NB4 (cell line): ENCODE measurements at regions not wholly inside any gene's neighbourhood (a gene's known extent, or its start where the extent isn't known, plus 50 kb on each side); places are given as distances from the start of the nearest gene placed in this dataset.
"Not testable (repeated sequence)": the region's sequence is repeated elsewhere in the genome, so short reads cannot be mapped to it uniquely, and the experiment has no call there.

ENCODE experiments used
- DNase-seq: peaks from one replicate; pipeline ENCODE4 v3.0.0; 2010; ENCODE audit warnings: low read depth
- H3K4me3 ChIP-seq: one replicate; pipeline ENCODE4 v1.5.1; 2011; ENCODE audit warnings: mild to moderate bottlenecking, low read depth, low read length, moderate library complexity
- MYC ChIP-seq: IDR thresholded peaks from 2 replicates; pipeline ENCODE4 v1.6.1; 2011; ENCODE audit warnings: low read depth, low read length
- POLR2A ChIP-seq: IDR thresholded peaks from 2 replicates; pipeline ENCODE4 v1.6.1; 2011; ENCODE audit warnings: mild to moderate bottlenecking; ENCODE audit not compliant: insufficient read length; ENCODE audit errors: extremely low read depth
- TF ChIP-seq, protein P1 (sequence below): IDR thresholded peaks from 2 replicates; pipeline ENCODE4 v1.6.1; 2011; ENCODE audit warnings: low read depth, low read length
- TF ChIP-seq, protein P2 (sequence below): IDR thresholded peaks from one replicate; pipeline ENCODE4 v1.5.1; 2012; ENCODE audit warnings: low read depth, low read length

DNA sequence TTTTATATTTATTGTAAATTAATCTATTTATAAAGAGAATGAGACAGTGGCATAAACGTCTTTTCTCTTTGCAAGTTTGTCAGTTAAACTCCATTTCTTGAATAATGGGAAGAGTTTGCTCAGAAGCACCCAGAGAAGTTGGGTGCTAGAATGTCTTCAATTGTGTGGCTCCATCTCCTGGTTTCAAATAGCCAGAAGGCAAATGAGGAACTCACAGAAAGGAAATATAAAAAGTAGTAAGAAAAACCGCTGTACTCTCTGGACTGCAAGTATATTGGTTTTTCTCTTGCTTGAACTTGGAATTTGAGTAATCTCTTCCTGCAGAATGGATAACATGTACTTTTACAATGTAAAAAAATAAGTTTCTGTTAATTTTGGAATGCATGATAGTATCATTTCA is 217.5 kb downstream of the DPY19L2 start:
- TF ChIP-seq MYC (no peak), POLR2A (no peak)
- TF ChIP-seq, protein P1, sequence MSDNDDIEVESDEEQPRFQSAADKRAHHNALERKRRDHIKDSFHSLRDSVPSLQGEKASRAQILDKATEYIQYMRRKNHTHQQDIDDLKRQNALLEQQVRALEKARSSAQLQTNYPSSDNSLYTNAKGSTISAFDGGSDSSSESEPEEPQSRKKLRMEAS: no peak
- TF ChIP-seq, protein P2, sequence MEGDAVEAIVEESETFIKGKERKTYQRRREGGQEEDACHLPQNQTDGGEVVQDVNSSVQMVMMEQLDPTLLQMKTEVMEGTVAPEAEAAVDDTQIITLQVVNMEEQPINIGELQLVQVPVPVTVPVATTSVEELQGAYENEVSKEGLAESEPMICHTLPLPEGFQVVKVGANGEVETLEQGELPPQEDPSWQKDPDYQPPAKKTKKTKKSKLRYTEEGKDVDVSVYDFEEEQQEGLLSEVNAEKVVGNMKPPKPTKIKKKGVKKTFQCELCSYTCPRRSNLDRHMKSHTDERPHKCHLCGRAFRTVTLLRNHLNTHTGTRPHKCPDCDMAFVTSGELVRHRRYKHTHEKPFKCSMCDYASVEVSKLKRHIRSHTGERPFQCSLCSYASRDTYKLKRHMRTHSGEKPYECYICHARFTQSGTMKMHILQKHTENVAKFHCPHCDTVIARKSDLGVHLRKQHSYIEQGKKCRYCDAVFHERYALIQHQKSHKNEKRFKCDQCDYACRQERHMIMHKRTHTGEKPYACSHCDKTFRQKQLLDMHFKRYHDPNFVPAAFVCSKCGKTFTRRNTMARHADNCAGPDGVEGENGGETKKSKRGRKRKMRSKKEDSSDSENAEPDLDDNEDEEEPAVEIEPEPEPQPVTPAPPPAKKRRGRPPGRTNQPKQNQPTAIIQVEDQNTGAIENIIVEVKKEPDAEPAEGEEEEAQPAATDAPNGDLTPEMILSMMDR: no peak
- peak; percentile 56 for DNase-seq
- H3K4me3 ChIP-seq: no peak overlapping the region

DNA sequence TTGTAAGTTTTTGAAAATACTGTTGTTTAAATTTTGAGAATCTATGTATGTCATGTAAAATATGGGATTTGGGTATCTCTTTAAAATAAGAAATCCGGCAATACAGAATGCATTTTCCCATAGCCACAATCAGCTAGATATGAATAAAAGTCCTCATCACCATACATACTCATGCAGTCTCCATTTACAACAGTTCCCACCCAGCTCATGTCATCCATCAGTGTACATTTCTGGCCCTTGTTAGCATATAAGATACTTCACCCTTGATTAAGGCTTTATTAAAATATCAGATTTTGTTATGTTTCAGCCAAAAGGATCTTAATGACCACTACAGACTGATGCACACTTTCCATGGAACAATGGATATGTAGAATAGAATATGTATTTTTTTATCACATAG is 218.0 kb downstream of the DPY19L2 start:
- H3K4me3 ChIP-seq: no peak overlapping the region
- TF ChIP-seq, protein P2: no peak
- TF ChIP-seq MYC: no peak
- DNase-seq: no peak

DNA sequence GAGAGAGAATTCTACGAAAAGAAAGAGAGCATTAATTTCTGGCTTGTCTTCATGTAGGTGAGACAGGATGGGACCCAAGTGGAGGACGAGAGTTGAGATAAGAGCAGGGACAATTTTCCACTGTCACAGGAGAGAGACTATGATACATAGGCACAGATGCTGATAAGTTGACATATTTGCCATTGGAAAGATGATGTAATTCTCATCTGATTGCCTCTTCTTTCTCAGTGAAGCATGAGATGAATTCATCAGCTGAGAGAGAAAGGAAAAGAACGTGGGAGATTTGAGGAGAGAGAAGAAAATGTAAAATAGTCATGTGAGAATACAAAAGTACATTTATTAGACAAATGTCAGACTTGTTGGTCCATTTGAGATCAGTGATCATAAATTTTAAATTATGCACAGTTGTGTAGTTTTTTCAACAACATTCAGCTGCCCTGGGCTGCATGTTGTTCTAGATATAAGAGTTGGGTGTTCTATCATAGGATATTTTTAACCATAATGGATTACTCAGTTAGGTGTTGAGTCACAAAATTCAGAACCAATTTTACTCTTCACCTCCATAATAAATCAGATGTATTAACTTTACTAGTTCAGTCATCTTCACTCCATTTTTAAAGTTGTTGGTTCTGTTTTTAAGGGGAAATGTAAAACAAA is 222.9 kb downstream of the DPY19L2 start:
- no peak for TF ChIP-seq POLR2A
- TF ChIP-seq MYC: no peak
- TF ChIP-seq, protein P1: no peak
- TF ChIP-seq, protein P2: no peak
- no peak for DNase-seq
- H3K4me3 ChIP-seq: no peak overlapping the region

DNA sequence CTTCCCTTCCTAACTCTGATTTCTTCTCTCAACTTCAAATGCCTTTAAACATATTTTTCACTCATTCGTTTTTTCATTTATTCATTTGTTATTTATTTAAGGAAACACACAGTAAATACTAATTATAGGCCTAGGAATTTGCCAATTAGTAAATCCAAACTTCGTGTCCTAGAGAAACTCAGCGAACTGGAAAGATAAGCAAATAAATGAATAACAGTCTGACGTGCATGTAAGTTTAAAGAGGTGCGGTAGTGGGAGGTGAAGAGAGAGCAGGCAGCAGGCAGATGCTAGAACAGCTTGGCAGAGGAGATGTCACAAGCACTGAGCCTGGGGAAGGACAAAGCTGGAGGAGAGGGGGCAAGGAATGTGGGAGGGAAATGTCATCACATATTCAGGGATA is 228.2 kb downstream of the DPY19L2 start:
- TF ChIP-seq MYC (no peak), POLR2A (no peak)
- TF ChIP-seq, protein P1: no peak
- TF ChIP-seq, protein P2: no peak
- no peak overlapping the region for H3K4me3 ChIP-seq
- no peak for DNase-seq

DNA sequence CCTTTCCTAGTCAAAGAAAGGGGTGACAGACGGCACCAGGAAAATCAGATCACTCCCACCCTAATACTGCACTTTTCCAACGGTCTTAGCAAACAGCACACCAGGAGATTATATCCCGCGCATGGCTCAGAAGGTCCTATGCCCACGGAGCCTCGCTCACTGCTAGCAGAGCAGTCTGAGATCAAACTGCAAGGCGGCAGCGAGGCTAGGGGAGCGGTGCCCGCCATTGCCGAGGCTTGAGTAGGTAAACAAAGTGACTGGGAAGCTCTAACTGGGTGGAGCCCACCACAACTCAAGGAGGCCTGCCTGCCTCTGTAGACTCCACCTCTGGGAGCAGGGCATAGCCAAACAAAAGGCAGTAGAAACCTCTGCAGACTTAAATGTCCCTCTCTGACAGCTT is 233.9 kb downstream of the DPY19L2 start:
- H3K4me3 ChIP-seq, DNase-seq: not testable (repeated sequence)

DNA sequence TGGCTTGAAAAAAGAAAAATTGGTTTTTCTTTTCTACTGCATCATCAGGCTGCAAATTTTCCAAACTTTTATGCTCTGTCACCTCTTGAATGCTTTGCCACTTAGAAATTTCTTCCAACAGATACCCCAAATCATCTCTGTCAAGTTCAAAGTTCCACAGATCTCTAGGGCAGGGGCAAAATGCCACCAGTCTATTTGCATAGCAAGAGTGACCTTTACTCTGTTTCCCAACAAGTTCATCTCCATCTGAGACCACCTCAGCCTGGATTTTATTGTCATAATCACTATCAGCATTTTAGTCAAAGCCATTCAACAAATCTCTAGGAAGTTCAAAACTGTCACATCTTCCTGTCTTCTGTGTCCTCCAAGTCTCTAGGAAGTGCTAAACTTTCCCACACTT is 240.3 kb downstream of the DPY19L2 start:
- not testable (repeated sequence) for DNase-seq, H3K4me3 ChIP-seq

DNA sequence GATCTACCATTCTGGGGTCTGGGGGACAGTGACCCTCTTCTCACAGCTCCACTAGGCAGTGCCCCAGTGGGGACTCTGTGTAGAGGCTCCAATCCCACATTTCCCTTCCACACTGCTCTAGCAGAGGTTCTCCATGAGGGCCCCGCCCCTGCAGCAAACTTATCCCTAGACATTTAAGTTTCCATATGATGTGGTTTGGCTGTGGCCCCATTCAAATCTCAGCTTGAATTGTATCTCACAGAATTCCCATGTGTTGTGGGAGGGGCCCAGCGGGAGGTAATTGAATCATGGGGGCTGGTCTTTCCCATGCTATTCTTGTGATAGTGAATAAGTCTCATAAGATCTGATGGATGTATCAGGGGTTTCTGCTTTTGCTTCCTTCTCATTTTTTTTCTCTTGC is 241.3 kb downstream of the DPY19L2 start:
- H3K4me3 ChIP-seq, DNase-seq: not testable (repeated sequence)

DNA sequence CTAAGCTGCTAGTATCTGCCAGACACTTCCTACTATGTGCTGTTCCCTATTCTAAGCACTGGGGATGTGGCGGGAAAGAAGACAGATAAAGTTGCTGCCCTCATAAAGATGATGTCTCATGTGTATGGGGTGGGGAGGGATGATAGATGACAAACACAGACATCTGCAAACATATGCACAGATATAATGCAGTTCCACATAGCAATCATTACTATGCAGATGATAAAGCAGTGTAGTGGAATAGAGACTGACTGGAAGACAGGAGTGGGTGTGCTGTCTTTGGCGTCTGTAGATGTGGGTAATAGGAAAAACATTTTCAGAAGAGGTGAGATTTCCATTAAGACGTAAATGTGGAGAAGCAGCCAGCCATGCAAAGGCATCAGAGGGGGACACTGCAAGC is 243.6 kb downstream of the DPY19L2 start:
- DNase-seq: no peak
- H3K4me3 ChIP-seq: no peak overlapping the region
- TF ChIP-seq MYC: no peak
- TF ChIP-seq, protein P1: no peak
